GM18909 (cell line): ENCODE measurements at regions not wholly inside any gene's neighbourhood (a gene's known extent, or its start where the extent isn't known, plus 50 kb on each side); places are given as distances from the start of the nearest gene placed in this dataset.
"Not testable (repeated sequence)": the region's sequence is repeated elsewhere in the genome, so short reads cannot be mapped to it uniquely, and the experiment has no call there.

ENCODE experiments used
- ATAC-seq: cut with Tn5 transposase; IDR thresholded peaks from one replicate; pipeline ENCODE4 v1.9.1; 2021; ENCODE audit warnings: mild to moderate bottlenecking; ENCODE audit not compliant: unreplicated experiment, poor library complexity

GRCh38 chr19:27716922-27717321, 1496.0 kb downstream of the UQCRFS1 start:
- ATAC-seq: no peak

GRCh38 chr19:27714857-27715256, 1498.1 kb downstream of the UQCRFS1 start:
- ATAC-seq: no peak

GRCh38 chr19:27709496-27709895, 1503.5 kb downstream of the UQCRFS1 start:
- ATAC-seq: no peak

GRCh38 chr19:27708986-27709385, 1504.0 kb downstream of the UQCRFS1 start:
- not testable (repeated sequence) for ATAC-seq

GRCh38 chr19:27707026-27707425, 1505.9 kb downstream of the UQCRFS1 start:
- not testable (repeated sequence) for ATAC-seq

GRCh38 chr19:27705896-27706295, 1507.1 kb downstream of the UQCRFS1 start:
- no peak for ATAC-seq

- ATAC-seq: no peak
These were observed 1518.4 kb downstream of the UQCRFS1 start for GRCh38 chr19:27694361-27695055.

- ATAC-seq: no peak
These were observed 1521.0 kb downstream of the UQCRFS1 start for GRCh38 chr19:27691991-27692390.

- ATAC-seq: no peak
These were observed 1523.2 kb downstream of the UQCRFS1 start for GRCh38 chr19:27689734-27690241.

- ATAC-seq: no peak
These were observed 1528.7 kb downstream of the UQCRFS1 start for GRCh38 chr19:27684293-27684692.

- ATAC-seq: no peak
These were observed 1531.0 kb downstream of the UQCRFS1 start for GRCh38 chr19:27681972-27682371.

GRCh38 chr19:27679905-27680304, 1533.0 kb downstream of the UQCRFS1 start:
- ATAC-seq: no peak

- no peak for ATAC-seq
These were observed 1533.6 kb downstream of the UQCRFS1 start for GRCh38 chr19:27679399-27679798.

GRCh38 chr19:27676877-27677276, 1536.1 kb downstream of the UQCRFS1 start:
- ATAC-seq: no peak

GRCh38 chr19:27676334-27676733, 1536.6 kb downstream of the UQCRFS1 start:
- ATAC-seq: no peak

- ATAC-seq: no peak
These were observed 1537.2 kb downstream of the UQCRFS1 start for GRCh38 chr19:27675771-27676170.

- no peak for ATAC-seq
These were observed 1538.2 kb downstream of the UQCRFS1 start for GRCh38 chr19:27674701-27675100.

GRCh38 chr19:27673986-27674385, 1539.0 kb downstream of the UQCRFS1 start:
- no peak for ATAC-seq

GRCh38 chr19:27672309-27673047, 1540.5 kb downstream of the UQCRFS1 start:
- no peak for ATAC-seq

- ATAC-seq: no peak
These were observed 1541.1 kb downstream of the UQCRFS1 start for GRCh38 chr19:27671876-27672275.

- no peak for ATAC-seq
These were observed 1552.5 kb downstream of the UQCRFS1 start for GRCh38 chr19:27660428-27660827.
